Thoracic aorta (tissue), 2 donors: ENCODE measurements at regions not wholly inside any gene's neighbourhood (a gene's known extent, or its start where the extent isn't known, plus 50 kb on each side); places are given as distances from the start of the nearest gene placed in this dataset.
A peak's percentile ranks its signal among the peaks of the same experiment; 100 is the strongest.

Experiments used
- ATAC-seq: fragments of 150-250 bp; one replicate; pipeline ENCODE4 v1.8.0; 2017; ENCODE audit warnings: low read depth; ENCODE audit not compliant: insufficient number of reproducible peaks, low FRiP score
- DNase-seq: peaks from one replicate; pipeline ENCODE4 v3.0.0-alpha.2; 2020; ENCODE audit warnings: low spot score
- H3K27ac ChIP-seq, 2 donors: fragments of 200-600 bp; sonication (generic); 1 replicate in 1 of 2; 2 replicates in 1 of 2; pipeline ENCODE4 v1.5.1; 2016; ENCODE audit warnings: mild to moderate bottlenecking in 2 of 2, moderate library complexity in 2 of 2
- H3K27me3 ChIP-seq: fragments of 200-600 bp; sonication (generic); replicated peaks from 2 replicates; pipeline ENCODE4 v1.6.0; 2016; ENCODE audit warnings: mild to moderate bottlenecking; ENCODE audit not compliant: insufficient read depth
- H3K36me3 ChIP-seq: fragments of 200-600 bp; sonication (generic); one replicate; pipeline ENCODE4 v1.5.1; 2016
- H3K4me1 ChIP-seq, 2 donors: fragments of 200-600 bp; sonication (generic); 1 replicate in 1 of 2; 2 replicates in 1 of 2; pipeline versions ENCODE4 v1.5.1 to v1.6.0; 2016; ENCODE audit warnings: low read depth in 2 of 2, mild to moderate bottlenecking in 1 of 2; ENCODE audit not compliant: control insufficient read depth in 1 of 2
- H3K4me3 ChIP-seq: fragments of 200-600 bp; sonication (generic); 2 replicates; pipeline ENCODE4 v1.5.1; 2016; ENCODE audit warnings: mild to moderate bottlenecking
- H3K9me3 ChIP-seq: fragments of 200-600 bp; sonication (generic); 2 replicates; pipeline ENCODE4 v1.5.1; 2016
- TF ChIP-seq, protein P1 (sequence below): fragments of 200-600 bp; sonication (generic); IDR thresholded peaks from one replicate; pipeline ENCODE4 v1.5.1; 2019; ENCODE audit warnings: antibody characterized with exemption

DNA sequence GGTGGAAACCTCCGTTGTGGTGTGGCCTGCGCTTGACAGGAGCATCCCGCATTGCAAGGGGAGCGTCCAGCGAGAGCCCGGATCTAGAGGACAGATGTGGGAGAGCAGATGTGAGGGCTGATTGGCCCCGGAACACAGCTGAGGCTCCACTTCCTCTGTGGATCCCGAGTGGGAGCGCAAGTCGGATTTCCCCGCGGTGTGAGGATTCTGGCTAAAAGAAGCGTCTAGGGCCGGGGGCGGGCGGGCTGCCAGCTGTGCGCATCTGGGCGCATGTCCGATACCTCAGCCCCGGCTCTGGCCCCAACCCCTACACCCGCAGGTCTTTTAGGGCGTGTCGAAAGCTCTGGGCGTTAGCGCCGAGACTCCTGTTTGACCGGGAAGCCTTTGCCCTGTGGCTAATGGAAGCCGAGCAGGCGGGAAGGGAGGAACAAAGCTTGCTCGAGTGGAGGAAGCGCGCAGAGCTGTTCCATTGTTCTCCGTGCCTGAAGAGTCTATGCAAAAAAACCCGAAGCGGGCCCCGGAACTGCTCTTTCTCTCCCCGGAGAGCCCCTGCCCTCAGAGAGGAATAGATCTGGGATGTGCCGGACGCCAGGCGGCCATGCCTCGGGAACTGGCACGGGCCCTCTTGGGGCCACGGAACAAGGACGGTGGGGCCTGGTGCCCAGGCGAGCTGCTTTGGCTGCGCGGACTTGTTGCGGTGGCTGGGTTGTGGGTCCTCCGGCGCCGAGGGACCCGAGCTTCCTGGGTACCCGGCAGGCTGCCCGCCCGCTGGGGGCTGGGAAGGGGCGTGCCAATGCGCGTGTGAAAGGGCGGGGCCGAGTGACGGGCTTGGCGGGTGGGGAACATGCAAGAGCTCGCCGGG lies 111.1 kb downstream of the NAV1 start:
- DNase-seq, result peak; percentile 42
- H3K27ac ChIP-seq, result peak overlapping the region; percentile 1 to 47
- peak overlapping the region; percentile 80 for H3K4me3 ChIP-seq
- H3K36me3 ChIP-seq, result no peaks in the 10 kb centered on the region
- no peak for ATAC-seq
- TF ChIP-seq, protein P1, sequence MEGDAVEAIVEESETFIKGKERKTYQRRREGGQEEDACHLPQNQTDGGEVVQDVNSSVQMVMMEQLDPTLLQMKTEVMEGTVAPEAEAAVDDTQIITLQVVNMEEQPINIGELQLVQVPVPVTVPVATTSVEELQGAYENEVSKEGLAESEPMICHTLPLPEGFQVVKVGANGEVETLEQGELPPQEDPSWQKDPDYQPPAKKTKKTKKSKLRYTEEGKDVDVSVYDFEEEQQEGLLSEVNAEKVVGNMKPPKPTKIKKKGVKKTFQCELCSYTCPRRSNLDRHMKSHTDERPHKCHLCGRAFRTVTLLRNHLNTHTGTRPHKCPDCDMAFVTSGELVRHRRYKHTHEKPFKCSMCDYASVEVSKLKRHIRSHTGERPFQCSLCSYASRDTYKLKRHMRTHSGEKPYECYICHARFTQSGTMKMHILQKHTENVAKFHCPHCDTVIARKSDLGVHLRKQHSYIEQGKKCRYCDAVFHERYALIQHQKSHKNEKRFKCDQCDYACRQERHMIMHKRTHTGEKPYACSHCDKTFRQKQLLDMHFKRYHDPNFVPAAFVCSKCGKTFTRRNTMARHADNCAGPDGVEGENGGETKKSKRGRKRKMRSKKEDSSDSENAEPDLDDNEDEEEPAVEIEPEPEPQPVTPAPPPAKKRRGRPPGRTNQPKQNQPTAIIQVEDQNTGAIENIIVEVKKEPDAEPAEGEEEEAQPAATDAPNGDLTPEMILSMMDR, result no peak
- H3K4me1 ChIP-seq, result peaks cover 23 to 38% of the 10 kb centered on the region in 2 donors
- H3K27me3 ChIP-seq, result no peaks in the 10 kb centered on the region
- H3K9me3 ChIP-seq, result no peaks in the 10 kb centered on the region

DNA sequence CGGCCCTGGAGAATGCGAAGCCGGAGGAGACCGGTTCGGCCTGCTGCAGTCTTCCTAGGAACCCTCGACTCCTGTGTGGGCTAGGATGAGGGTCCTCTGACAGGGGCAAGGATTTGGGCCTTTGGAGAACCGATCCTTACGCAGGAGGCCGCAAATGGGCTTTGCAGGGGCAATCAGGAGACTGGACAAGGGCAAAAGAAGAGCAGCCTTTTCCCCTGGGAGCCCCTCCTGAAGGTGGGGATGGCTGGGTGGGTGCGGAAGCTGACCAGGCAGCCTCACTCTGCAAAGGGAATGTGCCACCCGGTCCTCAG lies 111.7 kb downstream of the NAV1 start:
- Histone ChIP-seq H3K27ac (no peak overlapping the region), H3K27me3 (no peaks in the 10 kb centered on the region), H3K4me3 (peak overlapping the region; percentile 80), H3K36me3 (no peaks in the 10 kb centered on the region), H3K9me3 (no peaks in the 10 kb centered on the region), H3K4me1 (peaks cover 23 to 38% of the 10 kb centered on the region in 2 donors)
- DNase-seq (no peak), ATAC-seq (no peak)
- TF ChIP-seq, protein P1, result no peak

DNA sequence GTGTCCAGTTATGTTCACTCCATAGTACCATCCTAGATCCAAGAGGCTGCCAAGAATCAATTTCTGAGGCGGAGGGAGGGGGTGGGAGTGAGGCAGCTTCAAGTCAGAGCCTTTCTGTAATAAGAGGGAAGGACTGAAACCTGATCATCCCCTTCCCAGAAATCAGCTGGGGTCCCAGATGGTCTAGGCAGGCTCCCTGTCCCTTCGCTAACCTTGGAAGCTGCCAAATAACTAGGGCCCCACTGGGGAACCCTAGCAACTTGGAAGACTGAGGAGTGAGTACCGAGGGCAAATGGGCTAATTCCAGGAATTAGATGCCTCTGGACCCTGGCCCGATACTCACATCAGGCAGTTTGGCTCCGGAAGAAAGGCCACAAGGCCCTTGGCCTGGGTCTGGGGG lies 113.3 kb downstream of the NAV1 start:
- Histone ChIP-seq H3K27me3 (no peaks in the 10 kb centered on the region), H3K9me3 (no peaks in the 10 kb centered on the region), H3K4me1 (peaks cover 23 to 47% of the 10 kb centered on the region in 2 donors), H3K4me3 (no peak overlapping the region), H3K27ac (no peak overlapping the region), H3K36me3 (no peaks in the 10 kb centered on the region)
- ATAC-seq, result no peak
- TF ChIP-seq, protein P1, result no peak
- DNase-seq, result no peak

DNA sequence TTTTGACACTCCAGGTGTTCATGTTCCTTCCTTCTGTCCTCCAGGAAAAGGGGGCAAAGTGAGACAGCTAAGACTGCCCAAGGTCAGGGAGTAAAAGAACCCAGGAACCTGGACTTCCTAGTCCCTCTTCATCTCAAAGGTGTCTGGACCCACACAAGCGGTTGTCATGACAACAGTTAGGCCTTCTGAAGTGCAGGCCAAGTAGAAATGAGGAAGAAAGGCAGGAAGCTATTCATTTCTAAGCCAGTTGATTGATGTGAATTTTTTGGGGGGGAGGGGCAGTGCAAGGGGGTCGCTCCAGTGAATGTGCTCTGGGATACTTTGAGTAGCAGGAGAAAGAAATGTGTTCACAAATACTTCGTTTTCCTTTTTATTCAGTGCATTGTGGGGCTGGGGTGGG lies 114.3 kb downstream of the NAV1 start:
- TF ChIP-seq, protein P1, result no peak

DNA sequence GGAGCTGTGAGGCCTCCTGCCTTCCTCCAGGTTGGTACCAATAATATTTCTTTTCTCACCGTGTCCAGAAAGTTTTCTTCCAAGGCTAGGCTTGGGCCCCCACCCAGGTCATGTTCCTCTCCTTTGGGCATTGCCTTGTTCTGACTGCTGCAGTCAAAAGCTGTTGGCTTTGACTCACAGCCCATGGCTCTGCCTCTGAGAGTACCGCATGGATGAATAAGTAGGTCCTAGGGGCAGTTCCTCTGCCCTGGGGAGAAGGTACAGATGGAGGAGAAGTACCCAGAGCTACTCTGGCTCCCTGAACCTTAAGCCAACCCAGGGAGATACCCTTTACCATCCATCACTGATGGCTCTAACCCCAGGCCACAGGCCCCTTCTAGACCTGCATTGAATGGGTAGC lies 115.0 kb downstream of the NAV1 start:
- Histone ChIP-seq H3K4me1 (peaks cover 16 to 37% of the 10 kb centered on the region in 2 donors), H3K36me3 (no peaks in the 10 kb centered on the region)
- no peak for ATAC-seq

More for the DNA sequence above, 114.3 kb downstream of the NAV1 start:
- Histone ChIP-seq H3K9me3 (no peaks in the 10 kb centered on the region), H3K27ac (no peak overlapping the region), H3K4me3 (no peak overlapping the region), H3K27me3 (no peaks in the 10 kb centered on the region), H3K36me3 (no peaks in the 10 kb centered on the region), H3K4me1 (peaks cover 18 to 40% of the 10 kb centered on the region in 2 donors)
- DNase-seq (no peak), ATAC-seq (no peak)

More for the DNA sequence above, 115.0 kb downstream of the NAV1 start:
- TF ChIP-seq, protein P1, result no peak
- no peak overlapping the region for H3K27ac ChIP-seq
- DNase-seq, result no peak
- no peak overlapping the region for H3K4me3 ChIP-seq
- H3K27me3 ChIP-seq, result no peaks in the 10 kb centered on the region
- H3K9me3 ChIP-seq, result no peaks in the 10 kb centered on the region
